Activated CD4-positive, alpha-beta T cell treated with anti-CD3 and anti-CD28 coated beads for 48 hours (primary cell): ENCODE measurements at regions not wholly inside any gene's neighbourhood (a gene's known extent, or its start where the extent isn't known, plus 50 kb on each side); places are given as distances from the start of the nearest gene placed in this dataset.
A peak's percentile ranks its signal among the peaks of the same experiment; 100 is the strongest.
"Not testable (repeated sequence)": the region's sequence is repeated elsewhere in the genome, so short reads cannot be mapped to it uniquely, and the experiment has no call there.

Experiments used
- DNase-seq: peaks from one replicate; pipeline ENCODE4 v3.0.0-alpha.2; 2020

- no peak for DNase-seq
These were observed 195.4 kb upstream of the MAMLD1 start for GRCh38 chrX:150167482-150168324.

GRCh38 chrX:150182161-150182560, 181.0 kb upstream of the MAMLD1 start:
- no peak for DNase-seq

DNA sequence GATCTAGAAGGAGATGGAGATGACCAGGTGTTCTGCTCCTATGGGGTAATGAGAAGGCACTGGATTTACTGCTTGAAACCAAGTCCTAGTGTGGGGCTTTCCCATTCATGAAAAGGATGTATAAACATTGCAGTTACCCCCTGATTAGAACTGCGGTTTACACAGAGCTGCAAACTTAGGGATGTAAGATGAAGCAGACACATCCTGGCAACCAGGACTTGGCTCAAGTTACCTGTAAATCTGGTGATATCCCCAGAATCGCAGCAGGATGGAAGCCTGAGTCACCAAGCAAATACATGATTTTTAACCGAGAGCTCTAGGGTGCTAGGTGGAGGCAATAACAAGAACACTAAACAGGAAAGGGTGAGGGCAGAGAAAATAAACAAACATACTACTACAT, 178.6 kb upstream of the MAMLD1 start:
- DNase-seq = no peak

GRCh38 chrX:150185766-150186165, 177.4 kb upstream of the MAMLD1 start:
- no peak for DNase-seq

DNA sequence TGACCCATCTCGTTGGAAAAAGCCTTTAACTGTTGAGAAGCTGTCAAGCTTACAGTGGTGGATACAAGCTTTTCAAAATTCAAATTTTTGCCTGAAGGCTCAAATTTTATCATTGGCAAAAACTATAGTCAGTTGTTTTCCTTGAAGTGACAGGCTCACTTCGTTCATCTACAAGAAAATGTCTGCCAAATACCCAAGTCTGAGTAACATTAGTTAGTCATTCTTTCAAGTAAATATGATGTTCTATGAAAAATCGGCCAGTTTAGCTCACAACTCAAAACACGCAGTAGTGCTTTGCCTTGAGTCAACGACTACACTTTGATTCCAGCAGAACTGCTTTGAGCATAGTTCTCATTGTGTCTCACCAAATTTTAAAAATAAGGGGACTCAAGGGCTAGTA, 170.3 kb upstream of the MAMLD1 start:
- DNase-seq = no peak

DNA sequence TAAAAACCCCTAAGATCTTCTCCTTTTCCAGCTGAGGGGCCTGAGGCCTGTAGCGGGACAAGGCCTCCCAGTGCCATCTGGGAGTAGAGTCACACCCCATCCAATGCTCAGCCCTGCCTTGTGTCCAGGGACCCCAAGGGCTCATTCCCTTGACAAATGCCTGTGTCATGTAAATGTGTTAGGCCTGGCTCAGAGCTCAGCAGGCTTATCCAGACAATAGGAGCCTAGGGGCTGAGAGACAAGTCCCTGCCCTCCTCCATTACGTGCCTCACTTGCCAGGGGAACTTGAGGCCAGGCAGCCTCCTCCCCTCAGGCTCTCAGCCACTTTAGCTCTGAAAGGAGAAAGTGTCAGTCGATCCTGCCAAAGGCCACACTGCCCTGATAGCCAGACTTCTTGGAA, 166.8 kb upstream of the MAMLD1 start:
- DNase-seq = no peak

DNA sequence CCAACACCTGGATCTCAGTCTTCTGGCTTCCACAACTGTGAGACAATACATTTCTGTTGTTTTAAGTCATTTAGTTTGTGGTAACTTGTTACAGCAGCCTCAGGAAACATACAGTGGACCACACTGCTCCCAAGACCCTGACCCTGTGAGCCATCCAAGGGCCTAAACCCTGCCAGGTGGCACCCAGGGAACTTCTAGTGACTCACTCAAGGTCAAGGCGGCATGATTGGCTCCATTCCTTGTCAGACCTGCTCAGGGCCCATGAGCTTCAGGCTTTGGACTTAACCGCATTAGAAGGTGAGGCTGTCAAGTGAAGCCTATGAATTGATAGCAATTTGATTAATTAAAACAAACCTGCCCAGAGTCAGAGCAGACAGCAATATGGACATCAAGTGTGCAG, 165.7 kb upstream of the MAMLD1 start:
- no peak for DNase-seq

DNA sequence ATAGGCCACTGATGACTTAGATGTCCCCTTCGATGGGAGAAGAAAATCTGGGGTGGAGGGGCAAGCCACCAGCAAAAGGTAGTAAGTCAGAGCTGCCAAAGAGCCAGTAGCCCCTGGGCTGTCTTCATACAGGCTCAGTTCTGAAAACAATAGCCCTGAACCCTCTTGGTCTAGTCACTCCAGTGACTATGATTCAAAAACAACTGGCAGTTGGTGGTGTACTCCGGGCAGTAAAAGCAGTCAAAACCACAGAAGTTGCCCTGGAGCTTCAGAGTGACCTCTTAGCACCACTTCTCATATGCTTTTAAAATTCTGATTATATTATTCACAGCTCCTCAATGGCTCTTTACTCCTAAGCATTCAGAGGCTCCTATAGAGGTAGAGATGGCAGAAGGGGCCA, 164.3 kb upstream of the MAMLD1 start:
- no peak for DNase-seq

DNA sequence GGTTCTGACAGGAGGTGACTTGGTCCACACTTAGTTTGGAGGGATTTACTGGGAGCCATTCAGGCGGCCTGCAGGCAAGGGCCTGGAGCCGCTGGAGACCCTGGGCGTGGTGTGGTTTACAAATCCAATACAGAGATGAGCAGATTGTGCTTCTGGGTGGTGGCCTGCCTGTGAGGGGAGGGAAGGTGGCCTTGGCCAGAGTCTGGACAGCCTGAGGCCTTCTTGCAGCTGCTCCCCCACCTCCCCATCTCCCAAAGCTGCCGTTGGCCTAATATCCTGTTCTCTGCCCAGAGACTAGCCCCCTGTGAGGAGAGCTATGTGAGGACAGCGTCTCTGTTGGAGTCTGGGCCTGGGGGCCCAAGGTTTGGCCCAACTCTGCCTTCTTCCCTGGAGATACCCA, 163.9 kb upstream of the MAMLD1 start:
- DNase-seq = no peak

GRCh38 chrX:150199803-150200202, 163.3 kb upstream of the MAMLD1 start:
- no peak for DNase-seq

- no peak for DNase-seq
These were observed 162.8 kb upstream of the MAMLD1 start for GRCh38 chrX:150200361-150200760.

GRCh38 chrX:150200820-150201287, 162.3 kb upstream of the MAMLD1 start:
- peak; percentile 77 for DNase-seq

DNA sequence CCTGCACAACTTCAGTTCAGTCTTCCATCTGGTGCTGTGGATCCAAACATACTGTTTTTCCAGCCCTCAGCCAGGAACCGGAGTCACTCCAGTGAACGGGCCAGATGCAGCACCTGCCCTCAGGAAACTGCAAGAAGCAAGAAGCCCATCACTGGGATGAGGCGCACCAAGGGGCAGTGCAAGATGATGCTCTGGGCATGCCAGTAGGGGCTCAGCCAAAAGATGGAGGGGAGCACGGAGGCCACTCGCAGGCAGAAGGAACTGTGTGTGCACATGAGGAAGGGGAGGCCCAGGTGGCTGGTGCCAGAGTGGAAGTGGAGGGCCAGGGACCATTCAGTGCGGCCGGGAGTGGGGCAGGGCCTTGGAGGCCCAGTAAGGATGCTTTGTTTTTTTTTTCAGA, 161.7 kb upstream of the MAMLD1 start:
- no peak for DNase-seq

GRCh38 chrX:150201841-150202240, 161.3 kb upstream of the MAMLD1 start:
- DNase-seq = no peak

DNA sequence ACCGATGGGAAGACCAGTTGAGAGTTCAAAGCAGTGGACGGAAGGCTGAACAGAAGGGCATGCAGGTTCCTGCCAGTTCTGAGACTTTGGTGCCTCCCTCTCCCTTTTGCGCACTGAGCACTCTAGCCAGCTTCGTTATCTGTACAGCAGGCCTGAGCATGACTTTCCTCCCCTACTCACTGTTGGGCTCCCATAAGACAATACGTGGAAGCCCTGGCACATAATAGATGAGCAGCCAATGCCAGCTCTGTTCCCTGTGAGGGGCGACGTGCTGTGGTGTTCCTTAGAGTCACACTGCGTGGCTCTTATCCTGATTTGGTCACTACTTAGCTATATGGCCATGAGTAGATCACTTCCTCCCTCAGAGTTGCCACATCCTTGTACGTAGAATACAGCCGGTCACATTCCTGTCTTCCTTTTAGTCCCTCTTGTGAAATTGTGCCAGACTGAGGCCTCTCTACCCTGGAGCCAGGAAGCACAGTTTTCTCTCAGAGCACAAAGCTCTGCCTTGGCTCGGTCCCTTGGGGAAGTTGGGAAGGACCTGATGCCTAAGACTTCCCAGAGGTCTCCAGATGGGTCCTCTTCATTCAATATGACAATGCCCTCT, 160.4 kb upstream of the MAMLD1 start:
- no peak for DNase-seq

DNA sequence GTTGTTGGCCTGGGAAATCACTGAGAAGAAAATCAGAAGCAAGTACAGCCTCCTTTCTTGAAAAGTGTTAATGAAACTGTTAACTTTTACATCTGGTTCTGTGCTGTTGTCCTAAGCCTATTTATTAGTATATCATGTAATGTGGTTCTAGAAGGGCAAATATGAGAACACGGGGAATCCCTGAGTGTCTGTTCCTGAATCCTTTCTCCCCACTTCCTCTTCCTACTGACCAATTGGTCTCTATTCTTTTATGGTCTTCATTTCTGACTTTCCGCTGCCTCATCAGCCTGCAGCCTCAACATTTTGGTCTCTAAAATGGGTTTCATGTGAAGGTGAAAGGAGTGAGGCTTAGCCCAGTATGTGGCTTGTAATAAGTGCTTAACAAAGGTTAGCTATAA, 159.9 kb upstream of the MAMLD1 start:
- DNase-seq = no peak

GRCh38 chrX:150205011-150205410, 158.1 kb upstream of the MAMLD1 start:
- DNase-seq = no peak

GRCh38 chrX:150207733-150208132, 155.4 kb upstream of the MAMLD1 start:
- no peak for DNase-seq

DNA sequence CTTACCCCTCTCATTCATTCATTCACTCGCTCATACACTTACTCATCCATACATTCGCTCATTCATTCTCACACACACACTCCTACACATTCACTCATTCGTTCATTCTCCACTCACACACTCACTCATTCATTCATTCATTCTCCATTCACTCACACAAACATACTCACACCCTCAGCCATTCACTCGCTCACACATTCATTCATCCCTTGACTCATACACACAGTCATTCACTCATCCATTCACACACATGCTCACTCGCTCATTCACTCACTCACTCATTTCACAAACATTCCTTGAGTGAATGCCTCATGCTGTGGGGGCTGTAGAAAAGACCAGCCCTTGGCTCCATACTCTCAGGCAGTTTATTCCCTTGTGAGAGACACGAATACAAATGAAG, 151.1 kb upstream of the MAMLD1 start:
- no peak for DNase-seq

GRCh38 chrX:150212672-150213480, 150.2 kb upstream of the MAMLD1 start:
- no peak for DNase-seq

DNA sequence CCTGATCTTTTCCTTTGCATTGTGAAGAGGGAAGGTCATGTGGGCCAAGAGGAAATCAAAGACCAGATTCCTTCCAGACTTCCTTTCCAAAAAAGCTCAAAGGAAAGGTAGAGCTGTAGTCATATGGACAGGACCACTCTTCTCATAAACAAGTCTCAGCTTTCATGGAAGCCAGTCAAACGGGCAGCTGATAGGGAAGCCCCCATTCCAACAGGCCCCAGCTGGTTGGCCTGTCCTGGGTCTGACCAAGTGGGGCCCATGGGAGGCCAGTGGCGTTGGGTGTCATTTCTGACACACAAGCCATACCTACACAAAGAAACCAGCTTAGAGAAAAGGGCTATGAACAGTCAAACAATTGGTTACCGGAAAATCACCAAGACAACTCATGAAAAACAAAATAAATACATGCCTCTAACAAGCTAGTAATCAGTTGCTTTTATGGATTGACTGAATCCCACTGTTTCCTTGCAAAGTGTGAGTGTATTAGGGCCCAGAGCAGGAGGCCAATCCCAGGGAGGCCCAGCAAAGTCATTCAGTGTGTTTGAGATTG, 149.6 kb upstream of the MAMLD1 start:
- no peak for DNase-seq

- DNase-seq = not testable (repeated sequence)
These were observed 147.1 kb upstream of the MAMLD1 start for GRCh38 chrX:150216000-150216399.

GRCh38 chrX:150216716-150217115, 146.4 kb upstream of the MAMLD1 start:
- no peak for DNase-seq
